A549 (cell line): ENCODE measurements at regions not wholly inside any gene's neighbourhood (a gene's known extent, or its start where the extent isn't known, plus 50 kb on each side); places are given as distances from the start of the nearest gene placed in this dataset.

Experiments used
- ATAC-seq, 2 experiments: fragments of 200-7000 bp in 1 of 2; fragments of >200 bp in 1 of 2; cut with Nextera tagmentation in 1 of 2; cut with Tn5 transposase in 1 of 2; 3 replicates each; pipeline versions ENCODE4 v1.8.0 to v1.9.1; 2018 to 2020; ENCODE audit warnings: mild to moderate bottlenecking in 1 of 2, moderate library complexity in 1 of 2
- CTCF ChIA-PET: fragments of 300-600 bp; sonication (Branson Sonifier 250); formaldehyde crosslinking; extraction: SDS; loops from one replicate; lab custom pipeline; 2021; ENCODE audit warnings: antibody characterized with exemption, inconsistent platforms; lab: Yijun Ruan, JAX
- POLR2A ChIA-PET: fragments of 350-600 bp; formaldehyde crosslinking; extraction: SDS; loops from one replicate; lab custom pipeline; 2021; ENCODE audit warnings: antibody characterized with exemption, inconsistent platforms; lab: Yijun Ruan, JAX
- DNase-seq, 2 experiments: peaks; one replicate each; pipeline versions ENCODE4 v3.0.0 to v3.0.0-alpha.2; 2011 to 2016; ENCODE audit warnings: low read depth in 1 of 2, low spot score in 1 of 2
- FAIRE-seq: peaks from 2 replicates; lab custom pipeline; 2011; peaks lifted over from hg19 to GRCh38; lab: Jason Lieb, UNC
- H3K27ac ChIP-seq, 2 experiments: fragments of >200 bp; sonication (Bioruptor Twin); formaldehyde crosslinking; 3 replicates each; pipeline ENCODE4 v1.5.1; 2016 to 2017
- H3K4me1 ChIP-seq: fragments of >200 bp; sonication (Bioruptor Twin); formaldehyde crosslinking; 3 replicates; pipeline ENCODE4 v1.6.1; 2016
- H3K4me2 ChIP-seq: fragments of >200 bp; sonication (Bioruptor Twin); formaldehyde crosslinking; 3 replicates; pipeline ENCODE4 v1.6.1; 2016
- H3K4me3 ChIP-seq: fragments of >200 bp; sonication (Bioruptor Twin); formaldehyde crosslinking; 3 replicates; pipeline ENCODE4 v1.5.1; 2016
- H3K9me3 ChIP-seq: fragments of >200 bp; sonication (Bioruptor Twin); formaldehyde crosslinking; 3 replicates; pipeline ENCODE4 v1.6.1; 2016
- BHLHE40 ChIP-seq: IDR thresholded peaks from 2 replicates; pipeline ENCODE4 v1.6.1; 2012; ENCODE audit warnings: low read depth, low read length, inconsistent platforms
- CBX2 ChIP-seq: fragments of 200-600 bp; sonication (generic); IDR thresholded peaks from 2 replicates; pipeline ENCODE4 v1.6.1; 2016; ENCODE audit warnings: low read depth, mild to moderate bottlenecking, borderline replicate concordance
- CBX8 ChIP-seq: fragments of 200-600 bp; sonication (generic); IDR thresholded peaks from 2 replicates; pipeline ENCODE4 v1.6.1; 2016
- CEBPB ChIP-seq, 2 experiments: fragments of >200 bp in 1 of 2; sonication (Bioruptor Twin) in 1 of 2; formaldehyde crosslinking in 1 of 2; IDR thresholded peaks; 2 replicates each; pipeline ENCODE4 v1.6.1; 2012 to 2016
- HEYL ChIP-seq: fragments of 250-450 bp; sonication (Bioruptor Pico); IDR thresholded peaks from 2 replicates; pipeline ENCODE4 v1.8.0; 2021; ENCODE audit warnings: mild to moderate bottlenecking, moderate library complexity
- HOXA7 ChIP-seq: fragments of 250-450 bp; sonication (Bioruptor Pico); IDR thresholded peaks from 2 replicates; pipeline ENCODE4 v1.5.0; 2020; ENCODE audit warnings: mild to moderate bottlenecking, moderate library complexity
- KDM1A ChIP-seq: fragments of 200-600 bp; sonication (generic); IDR thresholded peaks from 2 replicates; pipeline ENCODE4 v1.6.1; 2016; ENCODE audit warnings: low read depth, mild to moderate bottlenecking
- MYC ChIP-seq: IDR thresholded peaks from 2 replicates; pipeline ENCODE4 v1.6.1; 2012; ENCODE audit warnings: mild to moderate bottlenecking, inconsistent platforms, low read length, improper control_type of control experiment, borderline replicate concordance
- NFE2L2 ChIP-seq: fragments of 150-350 bp; conservative IDR thresholded peaks from 2 replicates; pipeline ENCODE4 v1.6.1; 2014; ENCODE audit warnings: low read length
- NPAS2 ChIP-seq: fragments of 250-450 bp; sonication (Bioruptor Pico); IDR thresholded peaks from 2 replicates; pipeline ENCODE4 v1.8.0; 2022; ENCODE audit warnings: mild to moderate bottlenecking, moderate library complexity, borderline replicate concordance
- PHF8 ChIP-seq: fragments of 200-600 bp; sonication (generic); IDR thresholded peaks from 2 replicates; pipeline ENCODE4 v1.6.1; 2016; ENCODE audit warnings: low read depth, mild to moderate bottlenecking, antibody characterized with exemption, moderate library complexity, borderline replicate concordance
- RCOR1 ChIP-seq: fragments of 150-350 bp; IDR thresholded peaks from 2 replicates; pipeline ENCODE4 v1.6.1; 2014; ENCODE audit warnings: antibody characterized with exemption, low read length, low read depth
- RNF2 ChIP-seq: fragments of 200-600 bp; sonication (generic); IDR thresholded peaks from 2 replicates; pipeline ENCODE4 v1.6.1; 2016; ENCODE audit warnings: low read depth, mild to moderate bottlenecking, antibody characterized with exemption, moderate library complexity, borderline replicate concordance
- SMC3 ChIP-seq: fragments of >200 bp; sonication (Bioruptor Twin); formaldehyde crosslinking; IDR thresholded peaks from 3 replicates; pipeline ENCODE4 v1.6.1; 2018; ENCODE audit warnings: inconsistent platforms
- TP53 ChIP-seq: fragments of 250-450 bp; sonication (Bioruptor Pico); IDR thresholded peaks from 2 replicates; pipeline ENCODE4 v1.5.0; 2021; ENCODE audit warnings: mild to moderate bottlenecking, moderate library complexity
- ZSCAN20 ChIP-seq: fragments of 250-450 bp; sonication (Bioruptor Pico); IDR thresholded peaks from 2 replicates; pipeline ENCODE4 v1.8.0; 2022; ENCODE audit warnings: mild to moderate bottlenecking, moderate library complexity
- WGBS: methylation state at CpG from one replicate; pipeline ENCODE4 v1.1.6; 2017; ENCODE audit errors: missing lambda C conversion rate; 5-methylcytosine and 5-hydroxymethylcytosine counted together
- TF ChIP-seq, protein P1 (sequence below): IDR thresholded peaks from 2 replicates; pipeline ENCODE4 v1.6.1; 2012; ENCODE audit warnings: low read depth, borderline replicate concordance
- TF ChIP-seq, protein P2 (sequence below): IDR thresholded peaks from 2 replicates; pipeline ENCODE4 v1.6.1; 2012
- TF ChIP-seq, protein P3 (sequence below): fragments of >200 bp; sonication (Bioruptor Twin); formaldehyde crosslinking; IDR thresholded peaks from 3 replicates; pipeline ENCODE4 v1.5.1; 2016
- TF ChIP-seq, protein P4 (sequence below): IDR thresholded peaks from 2 replicates; pipeline ENCODE4 v1.6.1; 2012
- TF ChIP-seq, protein P5 (sequence below): fragments of 250-450 bp; sonication (Bioruptor Pico); IDR thresholded peaks from 2 replicates; pipeline ENCODE4 v1.5.0; 2021; ENCODE audit warnings: mild to moderate bottlenecking, moderate library complexity, borderline replicate concordance

DNA sequence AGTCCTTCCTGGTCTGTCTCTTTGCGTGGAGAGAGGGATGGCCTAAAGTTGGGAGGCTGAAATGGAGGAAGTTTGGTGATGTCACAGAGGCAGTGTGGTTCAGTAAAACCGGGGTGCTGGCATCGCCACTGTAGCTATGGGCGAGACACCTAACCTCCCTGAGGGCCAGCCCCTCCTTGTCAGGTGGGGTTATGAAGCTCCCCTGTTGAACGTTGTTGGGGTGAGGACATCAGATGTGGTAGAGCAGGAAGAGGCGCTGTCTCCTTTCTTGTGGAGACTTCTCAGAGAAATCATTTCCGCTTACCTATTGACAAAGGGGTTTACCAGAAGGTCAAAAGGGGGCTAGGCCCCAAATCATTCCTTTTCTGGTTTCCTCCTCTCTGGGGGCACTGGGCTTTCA lies 294.7 kb downstream of the SIPA1L2 start:
- DNase-seq, result no peak
- Histone ChIP-seq H3K27ac (no peak overlapping the region), H3K4me3 (no peak overlapping the region), H3K4me1 (0 out of 3 replicates have a peak, but pooled peaks cover 3% of the 10 kb centered on the region), H3K9me3 (no peaks in the 10 kb centered on the region), H3K4me2 (no peak overlapping the region)
- ChIA-PET POLR2A (no interaction called here), CTCF (interaction anchor here (1.9 kb wide), 1 partner anchor 14 kb away, joined by 4 read pairs; no protein-coding TSS in a partner anchor)
- no peak for ATAC-seq
- FAIRE-seq, result no peak
- TF ChIP-seq PHF8 (no peak), CBX2 (no peak), NFE2L2 (no peak), HOXA7 (CRISPR knock-in tag) (no peak), RNF2 (no peak), NPAS2 (no peak), HEYL (CRISPR knock-in tag) (no peak), RCOR1 (no peak), BHLHE40 (no peak)
- TF ChIP-seq, protein P1, sequence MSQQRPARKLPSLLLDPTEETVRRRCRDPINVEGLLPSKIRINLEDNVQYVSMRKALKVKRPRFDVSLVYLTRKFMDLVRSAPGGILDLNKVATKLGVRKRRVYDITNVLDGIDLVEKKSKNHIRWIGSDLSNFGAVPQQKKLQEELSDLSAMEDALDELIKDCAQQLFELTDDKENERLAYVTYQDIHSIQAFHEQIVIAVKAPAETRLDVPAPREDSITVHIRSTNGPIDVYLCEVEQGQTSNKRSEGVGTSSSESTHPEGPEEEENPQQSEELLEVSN, result no peak
- TF ChIP-seq, protein P2, sequence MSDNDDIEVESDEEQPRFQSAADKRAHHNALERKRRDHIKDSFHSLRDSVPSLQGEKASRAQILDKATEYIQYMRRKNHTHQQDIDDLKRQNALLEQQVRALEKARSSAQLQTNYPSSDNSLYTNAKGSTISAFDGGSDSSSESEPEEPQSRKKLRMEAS, result no peak
- TF ChIP-seq, protein P3, sequence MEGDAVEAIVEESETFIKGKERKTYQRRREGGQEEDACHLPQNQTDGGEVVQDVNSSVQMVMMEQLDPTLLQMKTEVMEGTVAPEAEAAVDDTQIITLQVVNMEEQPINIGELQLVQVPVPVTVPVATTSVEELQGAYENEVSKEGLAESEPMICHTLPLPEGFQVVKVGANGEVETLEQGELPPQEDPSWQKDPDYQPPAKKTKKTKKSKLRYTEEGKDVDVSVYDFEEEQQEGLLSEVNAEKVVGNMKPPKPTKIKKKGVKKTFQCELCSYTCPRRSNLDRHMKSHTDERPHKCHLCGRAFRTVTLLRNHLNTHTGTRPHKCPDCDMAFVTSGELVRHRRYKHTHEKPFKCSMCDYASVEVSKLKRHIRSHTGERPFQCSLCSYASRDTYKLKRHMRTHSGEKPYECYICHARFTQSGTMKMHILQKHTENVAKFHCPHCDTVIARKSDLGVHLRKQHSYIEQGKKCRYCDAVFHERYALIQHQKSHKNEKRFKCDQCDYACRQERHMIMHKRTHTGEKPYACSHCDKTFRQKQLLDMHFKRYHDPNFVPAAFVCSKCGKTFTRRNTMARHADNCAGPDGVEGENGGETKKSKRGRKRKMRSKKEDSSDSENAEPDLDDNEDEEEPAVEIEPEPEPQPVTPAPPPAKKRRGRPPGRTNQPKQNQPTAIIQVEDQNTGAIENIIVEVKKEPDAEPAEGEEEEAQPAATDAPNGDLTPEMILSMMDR, result no peak
- TF ChIP-seq, protein P4, sequence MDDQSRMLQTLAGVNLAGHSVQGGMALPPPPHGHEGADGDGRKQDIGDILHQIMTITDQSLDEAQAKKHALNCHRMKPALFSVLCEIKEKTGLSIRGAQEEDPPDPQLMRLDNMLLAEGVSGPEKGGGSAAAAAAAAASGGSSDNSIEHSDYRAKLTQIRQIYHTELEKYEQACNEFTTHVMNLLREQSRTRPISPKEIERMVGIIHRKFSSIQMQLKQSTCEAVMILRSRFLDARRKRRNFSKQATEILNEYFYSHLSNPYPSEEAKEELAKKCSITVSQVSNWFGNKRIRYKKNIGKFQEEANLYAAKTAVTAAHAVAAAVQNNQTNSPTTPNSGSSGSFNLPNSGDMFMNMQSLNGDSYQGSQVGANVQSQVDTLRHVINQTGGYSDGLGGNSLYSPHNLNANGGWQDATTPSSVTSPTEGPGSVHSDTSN, result no peak
- 84% methylated on average over 7 of the region's 7 CpGs for WGBS

DNA sequence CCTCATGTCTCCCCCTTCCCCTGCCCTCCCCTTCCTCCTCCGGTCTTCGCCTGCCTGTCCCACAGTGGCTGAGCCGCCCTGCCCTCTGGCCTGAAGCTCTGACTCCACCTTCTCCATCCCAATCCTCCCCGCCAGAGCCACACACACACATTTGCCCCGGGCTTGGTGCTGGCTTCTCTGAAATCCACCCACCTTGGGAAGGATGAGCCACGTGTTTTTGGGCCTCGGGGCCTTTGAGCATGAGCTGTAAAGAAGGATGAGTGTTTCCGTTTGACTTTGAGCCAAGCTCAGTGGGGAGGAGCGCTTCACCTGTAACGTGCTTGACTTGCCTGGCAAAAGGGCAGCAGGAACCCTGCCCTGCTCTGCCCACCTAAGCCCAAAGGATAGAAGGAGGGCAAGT lies 295.1 kb downstream of the SIPA1L2 start:
- Histone ChIP-seq H3K4me2 (no peak overlapping the region), H3K4me1 (0 out of 3 replicates have a peak, but pooled peaks cover 3% of the 10 kb centered on the region), H3K4me3 (no peak overlapping the region), H3K27ac (no peak overlapping the region), H3K9me3 (no peaks in the 10 kb centered on the region)
- WGBS, result 54% methylated on average over 9 of the region's 10 CpGs
- no peak for DNase-seq
- ATAC-seq, result no peak
- CTCF ChIA-PET, result interaction anchor here (1.9 kb wide), 1 partner anchor 14 kb away, joined by 4 read pairs; no protein-coding TSS in a partner anchor
- no peak for FAIRE-seq
- TF ChIP-seq, protein P4, result no peak
- TF ChIP-seq ZSCAN20 (CRISPR knock-in tag) (no peak), SMC3 (no peak), KDM1A (no peak), CEBPB (IDR thresholded peaks at IDR 0.05) (no peak), TP53 (CRISPR knock-in tag) (no peak), MYC (no peak), CBX8 (no peak), HOXA7 (CRISPR knock-in tag) (no peak)
- TF ChIP-seq, protein P3, result no peak
- TF ChIP-seq, protein P5, sequence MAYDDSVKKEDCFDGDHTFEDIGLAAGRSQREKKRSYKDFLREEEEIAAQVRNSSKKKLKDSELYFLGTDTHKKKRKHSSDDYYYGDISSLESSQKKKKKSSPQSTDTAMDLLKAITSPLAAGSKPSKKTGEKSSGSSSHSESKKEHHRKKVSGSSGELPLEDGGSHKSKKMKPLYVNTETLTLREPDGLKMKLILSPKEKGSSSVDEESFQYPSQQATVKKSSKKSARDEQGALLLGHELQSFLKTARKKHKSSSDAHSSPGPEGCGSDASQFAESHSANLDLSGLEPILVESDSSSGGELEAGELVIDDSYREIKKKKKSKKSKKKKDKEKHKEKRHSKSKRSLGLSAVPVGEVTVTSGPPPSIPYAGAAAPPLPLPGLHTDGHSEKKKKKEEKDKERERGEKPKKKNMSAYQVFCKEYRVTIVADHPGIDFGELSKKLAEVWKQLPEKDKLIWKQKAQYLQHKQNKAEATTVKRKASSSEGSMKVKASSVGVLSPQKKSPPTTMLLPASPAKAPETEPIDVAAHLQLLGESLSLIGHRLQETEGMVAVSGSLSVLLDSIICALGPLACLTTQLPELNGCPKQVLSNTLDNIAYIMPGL, result no peak
- POLR2A ChIA-PET, result no interaction called here
